ENCODE measurements at regions not wholly inside any gene's neighbourhood (a gene's known extent, or its start where the extent isn't known, plus 50 kb on each side); places are given as distances from the start of the nearest gene placed in this dataset.
"Not testable (repeated sequence)": the region's sequence is repeated elsewhere in the genome, so short reads cannot be mapped to it uniquely, and the experiment has no call there.

GRCh38 chr1:96559707-96560596 is 161.6 kb upstream of the PTBP2 start:
- no peak for DNase-seq (ENCODE audit: low spot score)
- intact Hi-C loops (cut with DNase I): no loop called here

GRCh38 chr1:96562094-96562493 is 159.5 kb upstream of the PTBP2 start:
- intact Hi-C loops (cut with DNase I): no loop called here
- no peak for DNase-seq (ENCODE audit: low spot score)

- DNase-seq (ENCODE audit: low spot score); intact Hi-C loops (cut with DNase I): not testable (repeated sequence)
Measured at GRCh38 chr1:96564401-96564800, 157.2 kb upstream of the PTBP2 start.

GRCh38 chr1:96565546-96565945 is 156.0 kb upstream of the PTBP2 start:
- intact Hi-C loops (cut with DNase I): no loop called here
- no peak for DNase-seq (ENCODE audit: low spot score)

GRCh38 chr1:96568639-96569038 is 152.9 kb upstream of the PTBP2 start:
- DNase-seq (ENCODE audit: low spot score): no peak
- intact Hi-C loops (cut with DNase I): no loop called here

- intact Hi-C loops (cut with DNase I): no loop called here
Measured at GRCh38 chr1:96569288-96569687, 152.3 kb upstream of the PTBP2 start.

GRCh38 chr1:96579636-96580035 is 141.9 kb upstream of the PTBP2 start:
- no peak for DNase-seq (ENCODE audit: low spot score)
- intact Hi-C loops (cut with DNase I): no loop called here

More at GRCh38 chr1:96569288-96569687, 152.3 kb upstream of the PTBP2 start:
- DNase-seq (ENCODE audit: low spot score): no peak

GRCh38 chr1:96580920-96581319 is 140.7 kb upstream of the PTBP2 start:
- DNase-seq (ENCODE audit: low spot score): no peak
- intact Hi-C loops (cut with DNase I): no loop called here

GRCh38 chr1:96581772-96582171 is 139.8 kb upstream of the PTBP2 start:
- no peak for DNase-seq (ENCODE audit: low spot score)
- intact Hi-C loops (cut with DNase I): no loop called here

- no peak for DNase-seq (ENCODE audit: low spot score)
Measured at GRCh38 chr1:96583903-96584302, 137.7 kb upstream of the PTBP2 start.

GRCh38 chr1:96587222-96587621 is 134.4 kb upstream of the PTBP2 start:
- intact Hi-C loops (cut with DNase I): no loop called here
- no peak for DNase-seq (ENCODE audit: low spot score)

More at GRCh38 chr1:96583903-96584302, 137.7 kb upstream of the PTBP2 start:
- intact Hi-C loops (cut with DNase I): no loop called here

GRCh38 chr1:96588416-96588995 is 133.1 kb upstream of the PTBP2 start:
- intact Hi-C loops (cut with DNase I): no loop called here
- no peak for DNase-seq (ENCODE audit: low spot score)

- intact Hi-C loops (cut with DNase I): not testable (repeated sequence)
Measured at GRCh38 chr1:96595530-96595929, 126.1 kb upstream of the PTBP2 start.

GRCh38 chr1:96596226-96596922 is 125.2 kb upstream of the PTBP2 start:
- intact Hi-C loops (cut with DNase I): no loop called here
- DNase-seq (ENCODE audit: low spot score): no peak

More at GRCh38 chr1:96595530-96595929, 126.1 kb upstream of the PTBP2 start:
- DNase-seq (ENCODE audit: low spot score): not testable (repeated sequence)

- DNase-seq (ENCODE audit: low spot score): no peak
- intact Hi-C loops (cut with DNase I): no loop called here
Measured at GRCh38 chr1:96597218-96597617, 124.4 kb upstream of the PTBP2 start.

- intact Hi-C loops (cut with DNase I): no loop called here
- DNase-seq (ENCODE audit: low spot score): no peak
Measured at GRCh38 chr1:96598416-96599168, 123.0 kb upstream of the PTBP2 start.

GRCh38 chr1:96604620-96605019 is 117.0 kb upstream of the PTBP2 start:
- DNase-seq (ENCODE audit: low spot score); intact Hi-C loops (cut with DNase I): not testable (repeated sequence)

GRCh38 chr1:96617375-96617774 is 104.2 kb upstream of the PTBP2 start:
- DNase-seq (ENCODE audit: low spot score); intact Hi-C loops (cut with DNase I): not testable (repeated sequence)

GRCh38 chr1:96632045-96632664 is 89.4 kb upstream of the PTBP2 start:
- DNase-seq (ENCODE audit: low spot score): no peak
- intact Hi-C loops (cut with DNase I): no loop called here

Measured in cardiac septum (tissue), 1 donor.